HepG2 (cell line): ENCODE measurements at regions not wholly inside any gene's neighbourhood (a gene's known extent, or its start where the extent isn't known, plus 50 kb on each side); places are given as distances from the start of the nearest gene placed in this dataset.

Experiments
- ATAC-seq: fragments of 200-7000 bp; cut with Tn5 transposase; 3 replicates; pipeline ENCODE4 v1.9.1; 2020; ENCODE audit warnings: mild to moderate bottlenecking, moderate library complexity
- BruUV-seq: library from RNA; stranded (reverse); fragments of 400-500 nt; replicated peaks from 2 replicates; lab custom pipeline; 2021; lab: Mats Ljungman, UMichigan
- CTCF ChIA-PET: fragments of 300-600 bp; formaldehyde crosslinking; extraction: SDS; loops from one replicate; lab custom pipeline; 2021; ENCODE audit warnings: low total read pairs, inconsistent platforms, low intra/inter-chr PET ratio; lab: Yijun Ruan, JAX
- POLR2A ChIA-PET: fragments of 350-600 bp; sonication (Branson Sonifier 250); formaldehyde crosslinking; loops from one replicate; lab custom pipeline; 2020; ENCODE audit warnings: antibody characterized with exemption, inconsistent platforms; lab: Yijun Ruan, JAX
- DNase-seq: peaks from one replicate; pipeline ENCODE4 v3.0.0-alpha.2; 2015; ENCODE audit warnings: low spot score
- FAIRE-seq: peaks from 3 replicates; lab custom pipeline; 2011; peaks lifted over from hg19 to GRCh38; lab: Jason Lieb, UNC
- H2AFZ ChIP-seq: one replicate; pipeline ENCODE4 v1.6.1; 2011; ENCODE audit warnings: low read length, inconsistent platforms
- H3K27ac ChIP-seq: fragments of 300-600 bp; 3 replicates; pipeline ENCODE4 v1.8.0; 2011; ENCODE audit warnings: mixed run types, mild to moderate bottlenecking, mixed read lengths, low read length, inconsistent platforms; ENCODE audit not compliant: insufficient read depth; ENCODE audit errors: extremely low read length
- H3K27me3 ChIP-seq, 2 experiments: fragments of 200-600 bp in 1 of 2; 2 replicates in 1 of 2; 3 replicates in 1 of 2; pipeline versions ENCODE4 v1.6.0 to v1.8.0; 2011; ENCODE audit warnings: low read length in 2 of 2, mild to moderate bottlenecking in 2 of 2, moderate library complexity in 2 of 2, inconsistent platforms in 1 of 2; ENCODE audit not compliant: insufficient read depth in 2 of 2, control insufficient read depth in 1 of 2
- H3K36me3 ChIP-seq, 2 experiments: fragments of 200-600 bp in 1 of 2; replicated peaks in 1 of 2; 2 replicates in 1 of 2; 3 replicates in 1 of 2; pipeline versions ENCODE4 v1.5.1 to v1.8.0; 2011; ENCODE audit warnings: low read length in 2 of 2, inconsistent platforms in 1 of 2; ENCODE audit not compliant: insufficient read depth in 2 of 2, control insufficient read depth in 1 of 2
- H3K4me1 ChIP-seq: 2 replicates; pipeline ENCODE4 v1.5.1; 2012; ENCODE audit warnings: low read length, inconsistent platforms; ENCODE audit not compliant: insufficient read depth
- H3K4me2 ChIP-seq: 2 replicates; pipeline ENCODE4 v1.6.0; 2011; ENCODE audit warnings: low read depth, low read length, inconsistent platforms
- H3K4me3 ChIP-seq, 3 experiments: fragments of 200-600 bp in 1 of 3; sonication (generic), shearing (Covaris generic) in 1 of 3; replicated peaks in 1 of 3; 2 replicates each; pipeline ENCODE4 v1.5.1; 2011 to 2016; ENCODE audit warnings: low read length in 3 of 3, inconsistent platforms in 2 of 3, low read depth in 2 of 3, mild to moderate bottlenecking in 2 of 3, control low read depth in 1 of 3, mixed read lengths in 1 of 3; ENCODE audit not compliant: insufficient read depth in 1 of 3
- H3K79me2 ChIP-seq: one replicate; pipeline ENCODE4 v1.6.1; 2011; ENCODE audit warnings: low read length, inconsistent platforms; ENCODE audit not compliant: insufficient read depth
- H3K9ac ChIP-seq: 2 replicates; pipeline ENCODE4 v1.6.0; 2011; ENCODE audit warnings: mild to moderate bottlenecking, low read depth, low read length, inconsistent platforms; ENCODE audit not compliant: insufficient read depth
- H3K9me3 ChIP-seq: 2 replicates; pipeline ENCODE4 v1.5.1; 2012; ENCODE audit warnings: mild to moderate bottlenecking, low read length
- H4K20me1 ChIP-seq: 2 replicates; pipeline ENCODE4 v1.6.0; 2011; ENCODE audit warnings: inconsistent platforms, mild to moderate bottlenecking, low read length, moderate library complexity; ENCODE audit not compliant: insufficient read depth
- HDAC1 ChIP-seq: sonication (generic); formaldehyde crosslinking; IDR thresholded peaks from 2 replicates; pipeline ENCODE4 v1.5.1; 2020; ENCODE audit warnings: mild to moderate bottlenecking, missing genetic modification reagents
- HOXA5 ChIP-seq: sonication (generic); formaldehyde crosslinking; IDR thresholded peaks from 2 replicates; pipeline ENCODE4 v1.4.0; 2020; ENCODE audit warnings: missing genetic modification reagents
- SKIL ChIP-seq: sonication (generic); formaldehyde crosslinking; IDR thresholded peaks from 2 replicates; pipeline ENCODE4 v1.8.0; 2022; ENCODE audit warnings: missing genetic modification reagents, mild to moderate bottlenecking, moderate library complexity, borderline replicate concordance
- SMC3 ChIP-seq: IDR thresholded peaks from 2 replicates; pipeline ENCODE4 v1.6.1; 2011; ENCODE audit warnings: low read length, improper control_type of control experiment
- ZBTB46 ChIP-seq: sonication (generic); formaldehyde crosslinking; IDR thresholded peaks from 2 replicates; pipeline ENCODE4 v1.4.0; 2020; ENCODE audit warnings: mild to moderate bottlenecking, missing genetic modification reagents, borderline replicate concordance
- ZNF770 ChIP-seq: sonication (generic); formaldehyde crosslinking; IDR thresholded peaks from 2 replicates; pipeline ENCODE4 v1.5.0; 2020; ENCODE audit warnings: mild to moderate bottlenecking, missing genetic modification reagents
- ZNF773 ChIP-seq: sonication (generic); formaldehyde crosslinking; IDR thresholded peaks from 2 replicates; pipeline ENCODE4 v1.4.0; 2020; ENCODE audit warnings: missing genetic modification reagents, borderline replicate concordance
- WGBS: methylation state at CpG from one replicate; pipeline ENCODE4 v1.1.6; 2017; ENCODE audit warnings: low lambda C conversion rate; 5-methylcytosine and 5-hydroxymethylcytosine counted together
- in situ Hi-C: cut with HindIII; loops from 2 replicates; pipeline ENCODE4 v1.10.0; 2017; ENCODE audit warnings: low pct_unique_long_range_greater_than_20kb; ENCODE audit not compliant: extremely low pct_ligation_motif_present
- intact Hi-C: fragments of 100-400 bp; cut with micrococcal nuclease; formaldehyde crosslinking; loops from one replicate; pipeline ENCODE4 v1.10.0; 2022; ENCODE audit not compliant: unreplicated experiment

- no peak for TF ChIP-seq ZBTB46
- TF ChIP-seq ZNF773 (CRISPR knock-in tag): no peak
- TF ChIP-seq ZNF770 (CRISPR knock-in tag): no peak
- no peak for TF ChIP-seq HOXA5 (CRISPR knock-in tag)
- TF ChIP-seq HDAC1 (CRISPR knock-in tag): no peak
Measured at GRCh38 chr20:24210356-24210755, 221.8 kb upstream of the GGTLC1 start (continued).

GRCh38 chr20:24208652-24209051 is 220.1 kb upstream of the GGTLC1 start:
- DNase-seq (peak; percentile 28), ATAC-seq (peak; percentile 80), FAIRE-seq (peak; percentile 18)
- Histone ChIP-seq H3K27ac (no peak overlapping the region), H3K4me3 (no peak overlapping the region), H4K20me1 (no peaks in the 10 kb centered on the region), H3K79me2 (no peaks in the 10 kb centered on the region), H3K4me2 (no peak overlapping the region), H3K27me3 (no peaks in the 10 kb centered on the region), H3K9me3 (no peaks in the 10 kb centered on the region), H3K9ac (no peak overlapping the region), H2AFZ (no peak overlapping the region), H3K36me3 (no peaks in the 10 kb centered on the region), H3K4me1 (no peaks in the 10 kb centered on the region)
- no TSS peak for BruUV-seq
- in situ Hi-C loops: no loop called here
- WGBS: 84% methylated on average over 9 of the region's 9 CpGs
- intact Hi-C loops: no loop called here
- ChIA-PET CTCF (no interaction called here), POLR2A (no interaction called here)
- no peak for TF ChIP-seq SKIL (CRISPR knock-in tag)
- TF ChIP-seq SMC3: peak; percentile 17; the same call in 1 of the 2 replicates
